Islet precursor cell (in vitro differentiated cells): ENCODE measurements at regions not wholly inside any gene's neighbourhood (a gene's known extent, or its start where the extent isn't known, plus 50 kb on each side); places are given as distances from the start of the nearest gene placed in this dataset.

Source experiments
- DNase-seq: peaks from one replicate; pipeline ENCODE4 v3.0.0-alpha.2; 2018

DNA sequence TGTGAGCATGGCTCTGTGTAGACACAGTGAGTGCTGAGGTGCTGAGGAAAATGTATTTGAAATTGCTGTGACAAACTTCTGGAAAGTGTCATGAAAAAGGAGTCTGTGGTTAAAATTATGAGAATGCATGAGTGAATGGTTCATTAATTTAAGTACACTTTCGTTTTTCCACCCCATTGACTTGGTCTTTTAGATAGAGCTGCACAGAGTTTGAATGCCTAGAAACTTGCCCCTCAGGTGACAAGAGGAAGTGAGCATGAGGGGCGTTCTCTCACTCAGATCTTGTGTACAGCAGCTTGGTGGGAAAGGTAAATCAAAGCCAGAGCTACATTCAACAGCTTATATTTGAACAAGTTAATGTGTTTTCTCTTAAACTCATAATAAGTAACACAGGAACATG lies 296.8 kb downstream of the WDR72 start:
- no peak for DNase-seq

DNA sequence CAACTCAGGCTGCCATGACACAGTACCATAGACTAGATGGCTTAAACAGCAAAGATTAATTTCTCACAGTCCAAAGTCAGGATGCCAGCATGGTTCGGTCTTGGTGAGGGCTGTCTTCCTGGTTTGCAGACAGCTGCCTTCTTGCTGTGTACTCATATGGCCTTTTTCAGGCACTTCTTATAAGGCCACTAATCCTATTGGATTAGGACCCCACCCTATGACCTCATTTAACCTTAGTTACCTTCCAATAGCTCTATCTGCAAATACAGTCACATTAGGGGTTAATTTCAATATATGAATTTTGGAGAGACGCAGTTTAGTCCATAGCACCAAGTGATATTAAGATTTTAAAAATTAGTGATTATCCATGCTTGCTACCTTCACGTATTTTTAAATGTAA lies 297.8 kb downstream of the WDR72 start:
- no peak for DNase-seq

DNA sequence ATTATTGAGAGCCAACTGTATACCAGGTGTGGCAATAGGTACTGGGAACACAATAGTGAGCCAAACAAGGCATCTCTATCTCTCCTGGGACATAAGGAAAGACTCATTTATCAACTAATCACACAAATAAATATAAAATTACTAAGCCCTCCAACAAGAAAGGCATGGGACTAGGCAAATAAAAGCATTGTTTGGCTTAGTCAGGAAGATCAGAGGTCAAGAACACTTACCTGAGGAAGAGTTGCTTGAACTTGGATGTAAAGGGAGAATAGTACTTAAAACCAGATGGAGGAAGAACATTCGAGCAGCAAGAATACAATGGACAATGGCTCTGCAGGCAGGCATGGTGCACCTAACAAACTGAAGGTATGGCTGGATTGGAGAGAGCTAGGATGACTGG lies 300.7 kb downstream of the WDR72 start:
- DNase-seq = no peak

DNA sequence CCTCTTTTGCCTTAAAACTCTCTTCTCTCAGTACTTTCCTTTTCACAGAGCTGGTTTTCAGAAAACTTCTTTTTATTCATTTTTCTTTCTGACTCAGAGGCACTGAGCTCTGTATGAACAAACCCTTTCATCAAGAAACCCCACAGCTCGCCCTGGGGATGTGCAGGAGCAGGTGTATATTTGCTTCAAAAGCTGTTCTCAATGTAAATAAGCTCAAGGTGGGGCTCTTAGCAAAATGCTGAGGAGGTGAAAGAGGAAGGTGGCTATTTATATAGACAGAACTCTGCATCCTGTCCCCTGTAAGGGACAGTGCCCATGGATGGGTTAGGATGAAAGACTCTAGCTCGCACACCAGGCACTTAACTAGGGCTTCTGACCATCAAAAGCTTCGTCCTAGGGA lies 302.0 kb downstream of the WDR72 start:
- no peak for DNase-seq

DNA sequence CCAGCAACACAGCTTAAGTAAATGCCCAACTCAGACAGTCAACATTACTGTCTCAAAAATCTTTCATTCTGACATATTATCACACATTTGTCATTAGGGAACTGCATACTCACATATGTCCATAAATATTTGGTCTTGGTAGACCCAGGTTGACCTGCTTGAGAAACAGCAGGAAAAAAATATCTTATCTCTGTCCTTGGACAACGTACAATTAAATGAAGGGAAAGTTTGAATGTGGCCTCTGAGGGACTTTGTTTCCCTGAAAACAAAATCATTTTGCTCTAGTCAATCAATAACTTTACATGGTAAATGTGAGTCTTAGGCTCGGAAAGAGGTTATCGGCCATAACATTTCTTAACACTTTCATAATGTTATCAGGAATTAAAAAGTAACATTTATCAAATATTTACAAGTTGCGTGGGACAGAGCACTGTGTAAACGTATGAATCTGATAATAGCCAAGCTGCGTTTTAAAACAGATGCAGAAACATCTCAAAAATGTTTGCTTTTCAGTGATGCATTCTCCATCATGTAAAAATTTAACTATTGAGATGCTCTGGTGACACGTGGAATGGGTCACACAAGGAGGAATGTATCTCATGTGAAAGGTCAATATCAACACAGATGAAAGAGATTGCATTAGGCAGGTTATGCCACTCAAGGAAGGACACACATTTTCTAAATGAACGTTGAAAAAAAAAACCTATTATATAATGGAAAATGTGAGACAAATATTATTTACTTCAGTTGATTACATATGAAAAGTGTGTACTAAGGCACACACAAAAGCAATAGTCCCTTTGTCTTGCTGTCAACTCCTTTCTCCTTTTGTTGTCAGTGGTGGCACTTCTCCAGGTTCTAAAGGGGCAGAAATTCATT lies 304.4 kb downstream of the WDR72 start:
- no peak for DNase-seq

DNA sequence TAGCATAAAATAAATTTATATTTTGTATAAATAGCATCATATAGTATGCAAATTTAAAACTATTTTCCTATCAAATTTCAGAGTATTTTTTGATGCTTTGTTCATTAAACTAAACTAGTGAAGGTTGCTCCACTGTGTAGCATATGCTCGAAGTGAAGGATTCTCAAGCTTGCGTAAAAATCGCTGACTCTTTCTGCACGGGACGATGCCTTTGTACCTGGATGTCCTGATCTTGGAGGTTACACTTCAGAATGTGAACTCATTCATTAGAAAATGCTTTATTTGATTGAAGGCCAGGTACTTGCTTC lies 305.0 kb downstream of the WDR72 start:
- no peak for DNase-seq

DNA sequence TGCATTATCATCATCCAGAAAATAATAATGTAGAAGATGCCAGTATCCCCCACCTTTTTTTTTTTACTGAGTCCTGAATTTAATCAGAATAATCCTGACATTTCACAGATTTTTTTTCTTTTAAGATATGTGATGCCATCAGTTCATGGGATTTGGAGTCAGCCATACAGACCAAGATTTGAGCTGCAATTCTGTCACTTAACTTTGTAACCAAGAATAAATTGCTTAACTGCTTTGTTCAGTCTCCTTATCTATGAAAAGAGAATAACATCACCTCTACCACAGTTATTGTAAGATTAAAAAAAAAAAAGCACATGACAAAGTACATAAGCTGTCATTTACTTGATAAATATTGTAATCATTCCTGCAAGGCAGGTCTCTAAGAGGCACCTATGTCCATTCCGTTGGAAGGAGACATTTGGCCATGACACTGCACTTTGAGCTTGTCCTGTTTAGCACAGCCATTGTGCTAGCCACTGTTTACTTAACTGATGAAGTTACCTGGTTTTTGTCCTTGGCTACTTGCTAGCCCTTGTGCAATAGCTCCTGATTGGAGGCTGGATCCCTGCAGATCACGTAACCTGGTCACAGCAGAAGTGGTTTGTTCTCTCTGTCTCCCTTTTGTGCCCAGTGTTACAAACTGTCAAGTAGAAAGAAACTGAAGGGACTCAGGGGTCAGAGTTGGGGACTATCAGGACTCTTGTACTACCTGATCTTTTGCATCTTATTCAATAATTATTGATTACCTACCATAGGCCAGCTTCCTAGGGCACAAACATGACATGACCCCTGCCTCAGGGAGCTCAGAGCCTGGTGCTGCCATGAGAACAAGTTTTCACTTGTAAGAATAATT lies 306.0 kb downstream of the WDR72 start:
- DNase-seq = no peak

DNA sequence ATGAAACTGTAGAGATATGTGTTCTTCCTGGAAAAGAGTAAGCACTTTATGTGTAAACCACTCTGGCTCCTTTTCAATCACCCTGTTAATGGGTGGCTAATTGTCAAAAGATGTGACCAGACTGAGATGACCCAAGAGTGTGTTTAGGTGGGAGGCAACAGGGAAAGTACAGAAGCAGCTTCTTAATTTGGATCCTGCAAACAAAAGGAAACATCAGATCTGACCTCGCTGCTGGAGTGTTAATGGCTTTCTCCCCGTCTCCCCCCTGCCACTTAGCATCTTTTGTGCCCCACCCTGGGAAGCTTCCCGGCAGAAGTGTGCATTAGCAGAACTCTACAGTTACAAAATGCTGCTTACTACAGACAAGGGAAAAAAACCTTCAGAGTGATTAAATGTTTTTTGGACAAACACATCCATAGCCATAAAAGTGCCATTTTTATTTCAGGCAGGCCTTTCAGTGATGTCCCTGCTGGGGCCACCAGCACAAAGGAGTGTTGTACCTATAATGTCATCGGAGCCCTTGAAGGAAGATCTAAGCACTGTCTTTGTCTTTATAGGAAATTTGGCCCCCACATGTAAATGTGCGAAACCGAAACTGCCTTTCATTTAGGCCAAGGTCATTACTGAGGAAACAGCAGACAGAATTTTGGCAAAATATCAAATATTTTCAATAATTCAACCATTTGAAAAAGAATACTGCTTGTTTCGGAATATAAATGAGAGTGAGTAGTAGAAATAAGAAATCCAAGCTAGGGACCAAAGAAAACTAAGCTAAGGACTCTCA lies 311.0 kb downstream of the WDR72 start:
- DNase-seq = no peak

DNA sequence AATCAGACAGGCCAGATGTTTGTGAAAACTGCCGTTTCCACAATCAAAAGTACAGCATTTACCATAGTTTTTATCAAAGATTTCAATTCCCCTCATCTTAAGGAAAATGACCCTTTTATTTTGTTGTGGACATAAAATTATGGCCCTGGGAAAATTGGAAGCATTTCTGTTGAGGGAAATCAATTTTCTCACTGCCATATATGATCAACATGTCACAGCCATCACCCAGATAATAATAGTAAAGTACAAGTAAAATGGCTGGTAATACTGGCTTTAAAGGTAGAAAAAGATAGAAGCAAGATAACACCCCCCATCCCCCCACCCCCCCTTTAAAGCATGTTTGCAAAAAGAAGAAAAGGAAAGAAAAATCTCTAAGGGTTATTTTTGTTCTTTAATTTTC lies 311.7 kb downstream of the WDR72 start:
- DNase-seq = no peak

DNA sequence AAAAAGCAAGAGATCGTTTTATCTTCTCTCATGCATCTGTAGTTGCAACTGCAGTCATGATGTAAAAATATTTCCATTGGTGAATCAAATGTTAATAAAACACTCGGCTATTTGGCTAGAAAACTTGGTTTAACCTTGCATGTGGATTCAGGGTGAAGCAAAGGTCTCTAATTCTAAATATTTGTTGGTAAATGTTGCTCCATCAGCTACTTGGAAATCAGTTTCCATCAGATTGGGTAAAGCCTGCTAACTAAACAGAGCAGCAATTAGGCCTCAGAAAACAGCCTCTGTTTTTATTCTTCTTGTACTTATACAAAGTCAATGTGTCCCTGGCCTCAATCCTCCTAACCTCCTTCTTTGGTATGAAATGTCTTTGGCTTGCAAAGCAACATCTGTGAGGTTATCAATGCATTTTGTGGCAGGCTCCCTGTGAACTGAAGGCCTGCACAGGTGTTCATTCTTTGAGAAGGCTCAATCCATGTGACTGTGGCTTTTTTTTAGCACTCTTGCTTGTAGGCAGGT lies 312.3 kb downstream of the WDR72 start:
- DNase-seq = no peak

DNA sequence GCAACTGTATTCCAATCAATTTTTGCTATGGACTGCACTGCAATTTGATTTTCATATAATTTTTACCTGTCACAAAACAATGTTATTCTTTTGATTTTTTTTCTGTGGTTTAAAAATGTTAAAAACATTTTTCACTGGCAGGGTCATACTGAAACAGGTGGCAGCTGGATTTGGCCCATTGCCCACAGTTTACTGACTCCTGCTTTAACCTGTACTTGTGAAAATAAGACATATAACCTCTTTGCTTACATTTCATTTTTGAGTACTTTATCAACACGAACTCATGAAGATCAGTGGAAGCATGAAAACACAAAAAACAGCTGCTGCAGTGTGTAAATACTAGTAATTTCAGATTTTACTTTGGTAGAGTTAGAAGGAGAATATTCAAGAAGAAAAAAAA lies 313.1 kb downstream of the WDR72 start:
- DNase-seq = no peak

DNA sequence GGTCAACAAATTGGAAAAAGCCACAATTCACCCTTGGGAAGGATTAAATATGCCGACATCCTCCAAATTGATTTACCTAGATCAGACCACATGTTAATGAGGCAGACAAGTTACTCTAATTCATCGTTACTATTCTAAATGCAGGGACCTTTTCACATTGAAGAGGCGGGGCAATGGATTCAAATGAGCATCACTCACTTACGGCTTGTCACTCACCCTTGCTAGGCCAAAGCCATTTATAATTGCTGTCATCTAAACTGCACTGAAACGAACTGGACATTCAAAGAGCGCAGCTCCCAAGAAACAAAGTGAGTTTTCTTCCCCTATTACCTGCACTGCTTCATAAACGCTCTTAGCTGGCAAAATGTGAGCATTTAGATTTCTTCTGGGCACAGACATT lies 313.9 kb downstream of the WDR72 start:
- no peak for DNase-seq

DNA sequence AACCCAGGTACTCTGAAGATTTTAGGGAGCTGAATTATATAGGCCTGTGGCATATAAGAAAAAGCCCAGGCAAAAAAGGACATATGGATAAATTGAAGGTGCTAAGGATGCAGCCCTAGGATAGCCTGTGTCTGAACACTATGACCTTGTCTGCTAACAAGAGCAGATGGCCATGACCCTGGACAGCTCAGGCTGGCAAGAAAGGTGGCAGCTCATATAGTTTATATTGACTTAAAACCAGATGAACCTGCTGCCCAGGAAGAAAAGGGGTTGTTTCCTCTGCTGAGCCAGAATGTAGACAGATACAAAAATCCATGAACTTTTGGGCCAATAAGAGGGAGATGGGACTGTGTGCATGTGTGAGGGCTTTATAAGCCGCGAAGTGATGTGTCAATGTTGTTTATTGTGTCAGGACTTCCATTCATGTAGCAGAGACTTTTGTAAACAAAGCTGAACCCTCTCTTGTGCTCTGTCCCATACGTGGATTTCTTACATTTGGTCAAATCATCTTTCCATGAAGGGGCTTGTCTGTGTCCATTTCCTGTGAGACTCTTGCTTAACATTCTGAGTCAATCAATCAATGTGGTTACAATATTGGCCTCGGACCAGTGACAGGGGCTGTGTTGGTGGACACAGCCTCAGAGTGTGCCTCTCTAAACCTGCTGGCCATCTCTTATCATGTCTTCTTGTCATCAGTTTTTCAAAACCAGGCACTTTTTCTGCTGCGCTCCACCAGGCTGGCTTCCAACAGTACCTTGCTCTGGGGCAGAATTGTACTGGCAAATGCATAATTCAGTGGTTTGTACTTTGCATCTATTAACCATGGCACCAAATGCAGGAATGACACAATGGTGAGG lies 321.2 kb downstream of the WDR72 start:
- no peak for DNase-seq

DNA sequence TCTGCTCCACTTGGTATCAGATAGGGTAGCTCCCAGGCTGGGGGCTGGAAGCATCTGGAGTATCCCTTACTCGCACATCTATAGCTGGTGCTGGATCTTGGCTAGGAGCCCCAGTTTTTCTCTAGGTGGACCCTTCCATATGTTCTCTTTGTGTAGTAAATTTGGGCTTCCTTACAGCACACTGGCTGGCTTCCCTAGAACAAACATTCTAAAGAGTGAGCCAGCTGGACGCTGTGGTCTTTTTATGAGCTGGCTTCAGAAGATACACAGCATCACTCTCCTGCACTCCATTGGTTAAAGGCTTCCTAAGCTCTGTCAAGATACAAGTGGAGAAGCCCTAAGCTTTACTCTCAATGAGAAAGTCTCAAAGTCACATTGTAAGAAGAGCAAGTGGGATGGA lies 322.1 kb downstream of the WDR72 start:
- DNase-seq = no peak

DNA sequence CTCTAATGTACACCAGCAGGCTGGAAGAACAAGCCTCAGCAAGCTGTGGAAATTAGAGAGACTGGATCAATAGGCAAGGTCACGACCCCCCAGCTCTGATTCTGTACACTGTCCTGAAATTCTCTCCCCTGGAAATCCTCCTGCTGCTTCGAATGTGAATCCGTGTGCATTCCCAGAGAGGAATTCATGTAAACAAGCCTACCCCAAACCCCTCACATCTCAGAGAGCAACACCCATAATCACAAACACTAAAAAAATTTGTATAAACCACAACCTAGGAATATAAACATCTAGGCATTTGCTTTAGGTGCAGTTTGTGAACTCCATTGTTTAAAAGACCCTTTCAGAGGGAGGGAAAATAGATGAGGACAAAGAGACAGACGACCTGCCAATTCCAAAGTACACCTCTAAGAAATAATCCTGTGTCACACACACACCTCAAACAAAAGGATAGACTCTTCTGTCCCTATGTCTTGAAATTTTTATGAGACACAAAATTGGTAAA lies 325.2 kb downstream of the WDR72 start:
- DNase-seq = no peak

DNA sequence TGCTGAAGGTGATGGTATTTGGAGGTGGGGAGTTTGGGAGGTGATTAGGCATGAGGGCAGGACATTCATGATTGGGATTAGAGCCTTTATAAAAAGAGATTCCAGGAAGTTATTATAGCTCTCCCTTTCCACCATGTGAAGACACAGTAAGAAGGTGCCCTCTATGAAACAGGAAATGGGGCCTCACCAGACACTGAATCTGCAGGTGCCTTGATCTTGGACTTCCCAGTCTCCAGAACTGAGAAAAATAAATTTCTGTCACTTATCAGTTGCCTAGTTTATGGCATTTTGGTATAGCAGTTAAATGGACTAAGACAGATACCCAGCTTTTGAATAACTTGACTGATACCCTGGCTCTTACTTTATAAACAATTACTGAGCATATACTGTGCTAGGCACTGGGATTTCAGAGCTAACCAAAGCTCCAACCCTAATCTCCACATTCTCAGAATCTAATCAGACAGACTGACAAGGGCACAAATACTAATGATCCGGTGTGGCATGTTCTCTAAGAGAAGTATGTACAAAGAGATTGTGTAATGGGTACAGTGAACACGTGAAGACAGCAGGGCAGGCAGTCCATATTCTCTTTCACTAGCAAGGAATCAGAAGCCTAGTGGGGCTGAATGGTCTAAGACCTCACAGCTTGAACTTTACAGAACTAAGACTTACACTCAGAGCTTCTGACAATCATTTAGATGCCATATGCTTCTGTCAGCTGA lies 343.1 kb downstream of the WDR72 start:
- no peak for DNase-seq

DNA sequence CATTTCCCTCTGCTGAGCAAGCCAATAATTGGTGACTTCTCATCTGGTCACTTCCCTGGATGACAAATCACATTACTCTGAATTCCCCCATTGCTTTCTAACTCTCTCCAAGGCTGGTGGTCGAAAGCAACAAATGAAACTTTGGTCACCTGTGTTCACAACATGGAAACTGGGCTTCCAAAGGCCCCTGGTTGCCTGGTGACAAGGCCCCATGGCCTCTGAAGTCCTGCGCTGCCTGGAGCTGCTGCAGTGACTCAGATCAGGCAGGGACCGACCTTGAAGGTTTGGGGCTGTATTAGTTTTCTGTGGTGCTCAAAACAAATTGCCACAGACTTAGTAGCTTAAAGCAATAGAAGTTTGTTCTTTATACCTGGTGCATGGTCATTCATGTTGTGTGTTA lies 345.3 kb downstream of the WDR72 start:
- DNase-seq = no peak

DNA sequence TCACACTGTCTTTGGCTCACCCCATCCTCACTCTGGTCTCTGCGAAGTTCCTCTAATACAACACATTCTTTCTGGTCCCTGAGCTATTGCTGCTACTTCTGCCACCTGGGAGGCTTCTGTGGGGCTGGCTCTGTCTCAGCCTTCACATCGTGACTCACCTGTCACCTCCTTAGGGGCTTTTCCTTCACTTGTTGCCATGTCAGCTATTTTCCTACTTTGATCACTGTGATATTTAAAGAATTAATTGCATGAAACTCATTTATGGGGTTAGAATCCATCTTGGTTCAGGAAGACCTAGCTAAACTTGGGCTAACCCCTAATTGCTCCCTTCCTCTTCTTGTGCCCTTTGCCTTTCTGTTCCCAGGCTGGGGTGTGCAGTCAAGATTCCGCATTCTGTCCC lies 346.9 kb downstream of the WDR72 start:
- DNase-seq = no peak

DNA sequence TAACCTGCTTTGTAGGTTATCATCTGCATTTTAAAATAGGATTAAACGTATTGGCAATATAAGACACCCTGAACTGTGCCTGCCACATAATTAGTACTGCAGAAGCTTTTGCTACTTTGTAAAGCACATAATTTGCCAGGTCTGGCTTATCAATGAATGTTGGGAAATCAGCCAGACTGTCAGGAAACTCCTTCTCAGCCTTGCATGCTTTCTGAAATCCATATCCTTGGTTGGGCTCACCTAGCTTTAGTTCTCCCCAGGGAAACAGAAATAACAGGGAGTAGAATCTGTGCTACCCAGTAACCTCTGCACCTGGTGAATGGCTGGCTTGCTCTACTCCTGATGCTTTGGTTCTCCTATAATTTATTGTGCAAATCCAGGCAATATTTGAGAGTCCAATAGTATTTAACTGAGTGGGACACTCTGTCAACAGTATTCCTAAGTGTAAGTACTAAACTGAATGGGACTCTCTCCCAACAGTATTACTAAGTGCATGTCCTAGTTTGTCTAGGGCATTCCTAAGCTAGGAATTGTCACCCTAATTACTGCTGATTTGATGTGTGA lies 354.5 kb downstream of the WDR72 start:
- no peak for DNase-seq

DNA sequence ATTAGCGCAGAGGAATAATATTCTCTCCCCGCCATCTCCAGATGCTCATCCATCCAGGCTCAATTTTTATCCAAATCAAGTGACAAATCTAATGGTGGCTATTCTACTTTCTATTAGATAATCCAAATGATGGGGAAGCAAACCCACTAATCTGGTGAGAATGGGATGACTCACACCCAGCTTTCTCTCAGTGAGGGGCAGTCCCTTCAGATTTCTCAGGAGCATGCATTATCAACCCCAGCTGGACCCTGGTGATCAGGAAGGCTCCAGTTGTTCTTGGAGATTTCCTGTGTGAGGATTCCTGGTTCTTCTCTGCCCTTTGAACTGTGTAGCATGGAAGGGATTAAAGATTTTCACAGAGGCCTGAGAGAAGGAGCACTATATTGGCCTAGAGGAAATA lies 358.0 kb downstream of the WDR72 start:
- DNase-seq = no peak

DNA sequence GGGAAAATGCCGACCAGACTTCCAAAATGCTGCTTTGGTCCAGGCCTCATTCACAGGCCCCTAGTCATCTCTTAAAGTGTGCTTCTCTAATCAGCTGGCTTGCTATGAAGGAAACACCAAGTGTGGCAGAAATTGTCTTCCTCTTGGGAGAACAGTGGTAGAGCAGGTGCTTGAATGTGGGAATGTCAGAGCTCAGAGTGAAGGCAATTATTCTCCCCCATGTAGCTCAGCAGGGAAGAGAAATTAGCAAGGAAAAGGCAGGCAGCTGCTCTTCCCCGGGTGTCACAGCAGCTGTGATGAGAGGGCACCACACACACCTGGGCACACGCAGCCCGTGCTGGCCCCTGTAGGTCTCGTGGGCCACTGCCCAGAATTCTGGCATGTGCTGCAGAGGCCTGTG lies 358.5 kb downstream of the WDR72 start:
- no peak for DNase-seq
